Stimulated activated CD4-positive, alpha-beta T cell treated with anti-CD3 and anti-CD28 coated beads, Interleukin-2, amount 100 ng/mL, for 4 hours (primary cell): ENCODE measurements at regions not wholly inside any gene's neighbourhood (a gene's known extent, or its start where the extent isn't known, plus 50 kb on each side); places are given as distances from the start of the nearest gene placed in this dataset.

Experiments
- DNase-seq: peaks from one replicate; pipeline ENCODE4 v3.0.0-alpha.2; 2020; ENCODE audit warnings: low read depth

DNA sequence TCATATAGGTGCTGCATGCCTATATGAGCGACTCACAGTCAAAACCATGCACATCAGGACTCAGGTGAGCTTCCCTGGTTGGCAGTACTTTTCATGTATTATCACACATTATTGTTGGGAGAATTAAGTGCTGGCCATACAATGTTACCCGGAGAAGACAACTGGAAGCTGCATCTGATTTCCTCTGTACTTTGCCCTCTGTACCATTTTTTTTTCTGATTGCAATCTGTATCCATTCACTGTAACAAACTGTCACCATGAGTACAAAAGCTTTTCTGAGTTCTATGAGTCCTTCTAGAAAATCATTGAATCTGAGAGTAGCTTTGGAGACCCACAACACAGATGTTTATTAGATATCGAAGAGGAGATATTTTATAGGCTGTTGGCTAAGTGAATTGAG, 651.0 kb downstream of the NR2F1-AS1 start:
- no peak for DNase-seq

DNA sequence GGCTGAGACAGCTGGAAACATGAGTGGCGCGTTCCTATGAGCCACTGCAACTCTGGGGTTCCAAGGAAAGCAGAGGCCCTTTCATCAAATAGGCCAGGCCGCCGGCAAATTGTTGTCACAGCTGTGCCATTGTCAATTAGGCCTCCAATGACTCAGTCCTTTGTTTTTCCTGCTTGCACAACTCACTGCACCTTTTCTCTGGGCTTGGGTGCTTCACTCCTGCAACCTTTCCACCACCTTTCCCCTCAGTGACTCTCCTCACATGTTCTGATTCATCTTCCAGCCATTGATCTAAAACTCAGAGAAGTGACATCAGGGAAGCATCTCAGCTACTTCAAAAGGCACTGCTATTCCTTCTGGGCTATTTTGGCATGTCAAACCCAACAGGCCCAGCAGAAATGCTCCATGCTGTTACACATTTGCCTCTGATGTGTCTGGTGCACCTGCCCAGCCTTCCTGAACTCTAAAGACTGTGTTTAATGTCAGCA, 653.7 kb downstream of the NR2F1-AS1 start:
- no peak for DNase-seq

DNA sequence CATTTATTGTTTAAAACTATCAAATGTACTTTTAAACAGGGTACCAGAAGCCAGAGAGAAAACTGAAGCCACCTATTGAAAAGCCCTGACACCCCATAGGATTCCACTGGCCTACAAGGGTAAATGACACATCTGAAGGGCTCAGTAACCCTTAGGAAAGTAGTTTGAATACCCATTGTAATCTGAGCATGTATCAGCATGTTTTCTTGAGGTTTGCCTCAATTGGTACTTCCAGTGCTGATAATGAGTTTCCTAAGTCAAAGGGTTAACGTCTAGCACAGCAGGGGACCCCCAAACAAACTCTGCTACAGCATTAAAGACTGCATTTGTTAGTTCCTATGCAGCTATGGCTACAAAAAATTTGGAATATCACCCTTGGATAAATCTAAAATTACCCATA, 657.1 kb downstream of the NR2F1-AS1 start:
- no peak for DNase-seq

DNA sequence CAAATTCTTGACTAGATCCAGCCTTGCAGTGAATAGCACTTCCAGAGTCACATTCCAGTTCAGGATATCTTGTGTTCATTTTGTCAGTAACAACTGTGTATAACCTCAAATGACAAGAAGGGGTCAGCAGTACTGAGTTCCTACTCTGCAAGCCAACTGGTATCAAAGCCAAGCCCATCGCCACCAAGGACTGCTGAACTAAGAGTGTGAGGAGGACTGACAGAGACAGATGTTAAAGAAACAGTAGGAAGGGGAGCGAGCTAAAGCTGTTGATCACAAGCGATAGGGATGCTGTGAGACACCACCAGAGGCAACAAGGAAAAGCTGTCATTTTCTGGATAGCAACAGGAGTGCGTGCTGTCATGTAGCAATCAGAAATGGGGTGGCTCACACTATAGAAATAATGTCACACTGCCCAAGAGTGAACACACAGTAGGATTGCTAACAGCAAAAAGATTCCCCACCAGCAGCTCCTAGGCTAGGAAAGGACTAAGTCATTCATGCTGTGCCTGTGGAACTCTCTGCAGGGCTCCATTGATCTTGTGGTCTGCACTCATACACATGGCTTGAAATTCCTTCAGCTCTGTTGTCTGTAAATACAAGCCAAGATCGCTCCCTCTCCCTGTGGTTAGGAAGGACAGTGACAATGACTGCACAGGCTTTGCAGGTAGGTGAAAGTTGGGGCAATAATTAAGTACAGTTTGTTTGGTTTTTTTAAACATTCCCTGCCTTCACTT, 658.6 kb downstream of the NR2F1-AS1 start:
- no peak for DNase-seq

DNA sequence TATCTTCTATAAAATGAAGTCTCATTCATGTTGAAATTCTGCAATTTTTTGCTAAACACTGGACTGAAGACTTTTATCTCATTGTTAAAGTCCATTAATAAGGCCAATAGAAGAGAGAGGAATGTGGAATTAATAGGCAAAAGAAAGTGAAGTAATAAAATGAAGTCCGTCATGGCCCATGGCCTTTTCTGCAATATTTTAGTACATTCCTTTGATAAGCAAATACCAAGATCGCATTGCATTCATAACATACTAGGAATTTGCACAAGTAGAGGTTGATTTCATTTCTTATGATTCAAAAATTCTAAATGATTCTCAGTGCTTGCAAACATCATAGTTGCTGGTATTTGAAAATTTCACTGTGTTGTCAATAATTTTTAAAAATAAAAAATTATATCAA, 664.0 kb downstream of the NR2F1-AS1 start:
- DNase-seq, result no peak

DNA sequence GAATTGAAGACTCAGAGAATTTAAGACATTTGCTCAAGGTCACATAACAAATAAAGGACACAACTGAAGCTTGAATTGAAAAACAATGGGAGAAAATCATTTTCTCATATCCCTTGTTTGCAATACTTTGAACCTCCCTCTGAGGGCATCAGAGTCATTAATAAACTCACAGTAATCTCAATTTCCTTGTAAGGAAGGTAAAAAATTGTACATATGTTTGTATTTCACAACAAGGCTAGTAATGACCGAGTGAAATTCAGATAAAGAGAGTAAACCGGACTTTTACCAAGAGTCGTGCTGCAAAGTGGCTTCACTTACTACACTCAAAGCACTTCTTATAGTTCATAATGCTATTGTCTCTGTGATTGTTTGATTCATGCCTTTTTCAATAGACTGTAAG, 665.0 kb downstream of the NR2F1-AS1 start:
- no peak for DNase-seq

DNA sequence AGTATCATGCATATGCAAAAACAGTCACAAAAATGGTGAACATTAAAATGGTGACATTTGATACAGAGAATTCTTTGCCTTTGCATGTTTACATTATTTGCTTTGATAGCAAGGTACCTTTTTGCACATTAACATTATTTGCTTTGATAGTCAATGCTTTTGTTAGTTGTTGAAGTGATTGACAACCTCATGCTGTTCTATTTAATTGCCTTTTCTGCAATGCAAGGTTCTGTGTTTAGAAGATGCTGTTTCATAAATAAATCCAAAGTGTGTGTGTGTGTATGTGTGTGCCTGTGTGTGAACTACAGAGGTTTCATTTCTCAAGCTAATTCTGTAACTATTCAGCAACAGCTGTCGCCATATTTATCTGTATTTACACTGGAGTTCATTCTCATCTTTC, 668.7 kb downstream of the NR2F1-AS1 start:
- no peak for DNase-seq

DNA sequence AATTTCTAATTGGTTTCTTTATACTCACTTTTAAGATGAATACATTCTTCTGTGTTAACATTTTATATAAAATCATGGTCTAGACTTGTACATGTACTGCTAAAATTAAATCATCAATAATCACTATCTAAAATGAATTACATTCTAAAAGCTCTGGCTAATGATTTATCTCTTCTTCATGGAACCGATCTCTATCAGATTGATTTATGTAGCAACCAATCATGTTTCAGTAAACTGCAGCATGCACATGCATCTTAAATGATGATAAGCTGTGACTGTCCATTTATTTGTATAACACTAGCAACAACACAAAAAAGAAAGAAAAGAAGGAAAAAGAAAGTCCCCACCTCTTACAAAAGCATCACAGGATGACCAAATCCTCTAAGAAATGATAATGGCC, 669.2 kb downstream of the NR2F1-AS1 start:
- DNase-seq, result no peak

DNA sequence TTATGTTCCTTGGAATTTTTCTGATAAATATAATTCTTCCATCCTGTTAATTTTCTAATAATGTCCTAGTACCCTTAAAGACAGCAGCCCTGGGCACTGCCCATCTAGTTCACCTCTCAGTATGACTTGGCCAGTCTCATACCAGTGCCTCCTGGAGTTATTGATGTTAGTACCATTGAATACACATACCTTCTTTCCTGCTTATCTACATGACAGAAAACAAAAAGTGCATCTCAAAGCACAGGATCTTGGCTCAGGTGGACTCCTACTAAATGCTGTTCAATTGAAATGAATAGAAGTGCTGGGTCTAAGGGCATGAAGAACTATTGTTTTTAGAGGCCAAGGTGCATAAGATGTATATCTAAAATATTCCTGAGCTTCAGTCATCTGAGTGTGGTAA, 669.7 kb downstream of the NR2F1-AS1 start:
- no peak for DNase-seq

DNA sequence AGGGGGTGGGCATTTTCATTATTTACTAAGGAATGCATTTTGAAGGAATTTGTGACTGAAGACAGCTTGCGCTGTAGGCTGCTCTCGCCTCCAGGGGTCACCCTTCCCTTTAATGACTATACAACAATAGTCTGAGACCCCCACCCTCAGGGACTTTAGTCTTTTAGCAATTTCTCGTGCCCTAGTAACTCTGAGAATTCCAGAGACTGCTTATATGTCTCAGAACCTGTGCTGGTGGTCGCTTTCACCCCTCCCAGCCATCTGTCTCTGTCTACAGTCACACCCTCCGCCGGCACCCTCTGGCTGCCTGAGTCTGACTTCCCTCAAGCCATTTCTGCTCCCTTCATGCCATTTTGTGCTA, 671.4 kb downstream of the NR2F1-AS1 start:
- DNase-seq, result no peak

DNA sequence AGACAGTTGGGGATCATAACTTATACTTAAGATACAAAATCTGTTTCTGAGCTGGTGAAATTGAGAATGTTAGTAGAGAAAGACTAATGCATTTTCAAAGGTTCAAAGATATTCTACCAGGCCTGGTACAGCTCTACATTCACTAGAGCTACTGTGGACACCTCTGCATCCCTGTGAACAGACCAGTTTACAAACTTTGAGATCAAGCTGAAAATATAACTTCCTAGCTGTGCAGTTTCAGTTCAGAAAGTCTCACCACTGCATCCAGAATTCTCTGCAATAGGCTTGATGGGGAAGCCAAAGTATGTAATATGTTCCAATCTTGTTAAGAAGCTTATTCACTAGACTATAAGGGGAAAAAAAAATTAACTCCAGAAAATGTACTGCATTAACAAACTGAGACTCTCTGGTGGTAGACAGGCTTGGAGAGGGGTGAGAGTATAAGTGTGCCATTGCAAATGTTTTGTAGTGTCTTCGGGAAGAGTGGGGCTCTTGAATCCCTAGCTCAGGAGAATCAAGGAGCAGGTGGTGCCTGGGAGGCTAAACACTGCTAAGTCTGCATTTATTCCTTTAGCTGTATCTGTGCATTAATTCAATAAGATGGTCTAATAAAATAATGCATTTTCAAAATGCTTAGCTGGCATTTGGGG, 671.9 kb downstream of the NR2F1-AS1 start:
- DNase-seq, result no peak

DNA sequence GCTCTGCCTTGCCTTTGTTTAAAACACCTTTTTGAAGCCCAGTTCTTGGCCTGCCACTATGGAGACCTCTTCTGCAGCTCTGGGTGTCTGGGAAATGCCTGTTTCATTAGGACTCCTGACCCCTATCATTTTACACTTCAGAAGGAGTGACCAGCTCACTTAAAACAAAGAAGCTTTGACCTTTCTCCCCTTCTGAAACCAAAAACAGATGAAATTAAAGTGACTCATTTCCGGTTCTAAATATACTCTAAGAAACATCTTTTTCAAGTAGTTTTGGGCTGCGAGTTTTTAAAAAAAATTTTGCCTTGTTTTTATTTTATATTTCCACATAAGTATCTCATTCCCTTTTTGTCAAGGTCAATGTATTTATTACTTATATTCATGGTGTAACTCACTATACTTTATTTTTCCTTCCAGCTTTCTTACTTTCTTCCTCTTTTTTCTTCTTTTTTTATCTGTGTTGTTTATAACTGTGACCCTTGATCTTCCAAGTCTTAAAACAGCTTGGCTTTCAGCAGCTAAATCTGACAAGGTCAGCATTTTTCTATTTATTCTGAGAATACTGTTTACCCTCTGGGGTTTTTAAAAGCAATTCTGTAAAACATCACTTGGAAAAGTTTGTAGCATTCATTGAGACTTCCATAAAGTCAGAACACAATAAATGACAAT, 672.9 kb downstream of the NR2F1-AS1 start:
- DNase-seq, result no peak

DNA sequence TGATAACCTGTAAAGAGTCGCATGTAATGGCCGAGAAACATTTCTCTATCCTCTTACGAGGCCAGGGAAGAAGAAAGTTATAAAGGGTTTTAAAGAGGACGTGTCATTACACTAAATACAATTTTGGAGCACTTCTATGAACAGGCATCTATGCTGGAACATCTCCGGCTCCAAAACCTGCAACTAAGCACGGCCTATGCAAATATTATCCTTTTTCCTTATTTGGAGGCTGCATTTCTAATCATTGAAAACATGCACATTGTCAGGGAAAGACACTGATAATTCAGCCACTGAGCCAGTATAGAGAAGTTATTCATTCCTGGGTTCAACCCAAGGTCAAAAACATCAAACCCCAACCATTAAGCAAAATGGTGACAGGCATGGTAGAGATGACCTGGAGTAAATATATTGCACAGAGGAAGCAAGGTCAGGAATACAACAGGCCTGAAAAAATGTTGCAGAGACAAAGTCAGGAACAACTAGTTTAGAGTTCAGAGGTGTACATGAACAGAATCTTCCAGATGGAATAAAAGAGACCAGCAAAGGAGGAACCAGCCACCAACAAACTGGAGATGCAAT, 674.1 kb downstream of the NR2F1-AS1 start:
- DNase-seq, result no peak

DNA sequence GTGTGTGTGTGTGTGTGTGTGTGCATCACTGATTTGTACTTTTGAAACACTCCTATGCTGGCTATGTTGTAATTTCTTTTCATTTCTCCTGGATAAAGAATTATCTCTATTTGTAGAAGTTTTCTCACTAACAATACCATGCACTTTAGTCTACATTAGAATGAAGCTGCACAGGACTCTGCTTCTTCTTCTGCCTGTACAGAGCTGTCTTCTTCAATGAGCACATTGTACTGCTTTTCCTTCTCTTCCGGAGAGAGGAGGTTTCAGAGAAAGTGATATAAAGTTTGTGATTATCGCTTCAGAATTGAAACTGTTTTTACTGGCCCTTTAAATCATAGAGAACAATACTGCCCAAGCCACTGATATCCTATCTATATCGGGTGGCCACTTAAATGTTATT, 677.0 kb downstream of the NR2F1-AS1 start:
- no peak for DNase-seq

DNA sequence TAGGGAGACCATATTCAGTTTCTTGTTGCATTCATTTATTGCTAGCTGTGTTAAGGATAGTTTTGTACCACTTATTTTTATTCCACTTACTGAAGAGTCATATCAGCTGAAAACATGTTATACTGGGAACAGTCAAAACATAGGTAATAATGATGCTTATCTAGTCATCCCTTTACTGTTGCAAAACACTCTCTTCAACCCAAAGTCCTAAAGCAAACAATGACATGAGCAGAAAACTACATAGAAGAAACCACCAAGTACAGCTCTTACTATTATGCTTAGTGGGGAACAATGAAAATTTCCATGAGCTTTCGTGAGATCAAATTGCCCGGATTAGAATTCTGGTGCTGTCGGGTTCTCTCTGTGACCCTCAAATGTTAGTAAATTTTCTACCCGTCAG, 681.4 kb downstream of the NR2F1-AS1 start:
- no peak for DNase-seq

DNA sequence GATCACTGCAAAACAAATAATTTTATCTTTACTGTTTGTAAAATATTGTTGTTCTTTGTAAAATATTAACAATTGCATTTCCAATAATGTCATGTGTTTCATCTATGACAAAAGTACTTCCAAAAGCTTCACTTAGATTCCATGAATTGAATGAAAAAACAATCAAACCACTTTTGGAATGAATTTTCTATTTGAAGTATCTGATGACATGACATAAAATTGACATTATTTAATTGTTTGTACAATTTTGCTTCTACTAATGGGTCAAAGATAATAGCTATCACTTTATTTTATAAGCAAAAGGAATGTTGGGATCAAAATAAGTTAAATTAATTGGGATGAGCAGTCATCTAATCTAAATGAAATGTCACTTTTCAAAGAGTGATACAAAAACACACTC, 684.3 kb downstream of the NR2F1-AS1 start:
- DNase-seq, result no peak

DNA sequence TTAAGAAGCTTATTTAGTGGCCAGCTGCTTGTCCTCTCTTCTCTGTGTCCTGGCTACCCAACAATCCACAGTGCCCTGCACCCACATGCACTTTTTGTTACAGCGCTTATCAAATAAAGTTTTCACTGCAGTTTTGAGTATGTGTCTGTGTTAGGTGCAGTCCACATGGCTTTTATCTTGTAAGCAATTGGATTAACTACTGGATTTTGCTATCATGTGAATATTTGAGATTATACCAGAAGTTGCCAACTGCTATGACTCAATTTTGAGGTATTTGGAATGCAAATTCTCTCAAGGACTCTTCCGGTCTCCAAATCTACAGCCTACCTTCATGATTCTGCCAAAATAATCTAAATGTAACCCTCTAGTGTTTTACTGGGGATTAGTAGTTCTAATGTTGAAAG, 690.2 kb downstream of the NR2F1-AS1 start:
- no peak for DNase-seq

DNA sequence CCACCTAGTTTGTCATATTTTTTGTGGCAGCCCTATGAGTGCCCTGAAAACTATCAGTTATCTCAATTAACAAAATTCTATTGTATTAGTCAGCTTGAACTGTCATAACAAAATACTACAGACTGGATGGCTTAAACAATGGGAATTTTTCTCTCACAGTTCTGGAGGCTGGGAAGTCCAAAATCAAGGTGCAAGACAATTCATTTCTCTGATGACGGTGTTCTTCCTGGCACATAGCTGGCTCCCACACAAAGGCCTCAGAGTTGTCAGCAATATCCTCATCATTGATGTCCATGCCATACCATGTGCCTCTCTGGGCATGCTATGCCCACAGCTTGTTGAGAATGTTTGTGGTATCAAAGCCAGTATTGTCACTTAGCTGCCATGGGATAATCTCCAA, 691.9 kb downstream of the NR2F1-AS1 start:
- DNase-seq, result no peak

DNA sequence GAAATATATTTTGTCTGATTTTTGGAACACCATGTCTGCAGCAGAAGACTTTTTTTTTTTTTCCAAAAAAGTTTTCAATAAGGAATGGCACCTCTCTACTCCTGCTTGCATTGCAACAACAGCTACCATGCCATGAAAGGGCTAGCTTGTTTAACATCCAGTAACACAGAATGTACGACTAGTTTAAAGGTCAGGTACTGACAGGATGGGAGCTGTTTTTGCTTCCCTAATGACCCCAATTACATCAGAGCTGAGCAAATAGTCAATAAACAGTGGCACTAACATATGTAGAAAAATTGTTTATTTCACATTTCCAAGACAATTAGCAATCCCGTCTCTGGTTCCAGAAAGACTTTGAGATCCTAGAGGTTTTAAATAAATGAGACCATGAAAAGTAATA, 693.8 kb downstream of the NR2F1-AS1 start:
- no peak for DNase-seq

DNA sequence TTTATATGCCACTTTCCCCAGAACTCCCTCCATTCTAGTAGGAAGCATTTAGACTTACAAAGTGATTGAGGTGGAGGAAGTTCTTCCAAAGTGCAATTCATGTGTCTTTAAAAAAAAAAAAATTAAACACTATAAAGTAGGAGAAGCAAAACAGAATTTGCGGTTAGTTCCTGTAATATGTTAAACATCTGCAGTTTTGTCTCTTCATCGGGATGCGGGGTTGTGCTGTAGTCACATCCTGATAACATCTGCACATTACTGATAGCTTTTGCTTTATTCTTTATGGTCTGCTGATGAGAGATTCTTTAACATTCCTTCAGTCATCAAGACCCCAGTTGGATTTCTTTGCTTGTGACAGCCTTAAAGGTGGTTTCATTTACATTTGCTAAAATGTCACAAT, 694.3 kb downstream of the NR2F1-AS1 start:
- no peak for DNase-seq

DNA sequence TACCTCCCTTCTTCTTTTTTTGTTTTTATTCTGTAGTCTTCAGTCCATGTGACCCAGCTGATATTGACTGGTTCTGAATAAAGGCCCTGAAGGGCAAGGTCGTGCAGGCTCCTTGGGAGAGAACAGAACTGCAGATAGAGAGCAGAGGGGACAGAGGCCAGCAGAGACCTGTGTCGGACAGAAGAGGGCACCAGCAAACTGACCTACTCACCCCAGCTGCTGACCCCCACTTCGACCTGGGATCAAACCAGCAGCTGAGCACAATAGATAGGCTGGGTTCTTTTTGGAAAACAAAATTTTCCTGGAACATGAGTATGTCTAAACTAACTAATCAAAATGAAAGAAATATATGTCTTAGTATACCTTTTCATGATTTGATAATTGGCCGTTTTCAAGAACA, 695.1 kb downstream of the NR2F1-AS1 start:
- DNase-seq, result no peak

DNA sequence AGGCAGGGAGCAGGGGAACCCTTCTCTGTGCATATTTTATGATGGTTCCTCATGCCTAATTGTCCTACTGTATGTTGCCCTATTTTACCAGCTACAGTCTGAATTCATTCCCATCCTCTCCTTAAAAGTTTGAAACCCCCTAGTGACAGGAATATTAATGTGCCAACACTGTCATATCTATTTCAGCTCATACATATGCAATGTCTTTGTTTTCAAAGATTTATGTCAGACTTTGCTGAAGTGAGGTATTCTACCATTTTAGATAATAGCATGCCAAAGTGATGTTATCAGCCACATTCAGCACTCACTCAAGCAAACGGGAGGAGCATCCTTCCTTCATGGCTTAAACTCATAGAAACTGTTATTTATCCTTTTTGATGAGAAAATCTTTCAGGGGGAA, 696.5 kb downstream of the NR2F1-AS1 start:
- no peak for DNase-seq
